Mesendoderm (in vitro differentiated cells): ENCODE measurements at regions not wholly inside any gene's neighbourhood (a gene's known extent, or its start where the extent isn't known, plus 50 kb on each side); places are given as distances from the start of the nearest gene placed in this dataset.

Experiments
- DNase-seq: peaks from one replicate; pipeline ENCODE4 v3.0.0; 2013
- H2AK5ac ChIP-seq: 2 replicates; pipeline ENCODE4 v1.6.1; 2013; ENCODE audit warnings: low read length, inconsistent platforms
- H2BK120ac ChIP-seq: 2 replicates; pipeline ENCODE4 v1.6.1; 2013; ENCODE audit warnings: low read depth, mild to moderate bottlenecking, low read length, moderate library complexity, mixed read lengths
- H2BK15ac ChIP-seq: replicated peaks from 2 replicates; pipeline ENCODE4 v1.6.1; 2013; ENCODE audit warnings: low read depth, mild to moderate bottlenecking, moderate library complexity
- H2BK5ac ChIP-seq: 2 replicates; pipeline ENCODE4 v1.6.1; 2013; ENCODE audit warnings: low read length, inconsistent platforms
- H3K18ac ChIP-seq: 2 replicates; pipeline ENCODE4 v1.6.1; 2013; ENCODE audit warnings: mild to moderate bottlenecking, low read length, mixed read lengths
- H3K23ac ChIP-seq: one replicate; pipeline ENCODE4 v1.6.1; 2013; ENCODE audit warnings: low read length
- H3K27ac ChIP-seq: 2 replicates; pipeline ENCODE4 v1.5.1; 2013; ENCODE audit warnings: low read depth, mild to moderate bottlenecking, inconsistent platforms, low read length, moderate library complexity
- H3K27me3 ChIP-seq: 2 replicates; pipeline ENCODE4 v1.6.1; 2013; ENCODE audit warnings: low read length, control low read depth, mild to moderate bottlenecking, inconsistent platforms; ENCODE audit not compliant: insufficient read depth, poor library complexity
- H3K36me3 ChIP-seq: 2 replicates; pipeline ENCODE4 v1.6.1; 2013; ENCODE audit warnings: low read length, inconsistent platforms; ENCODE audit not compliant: control insufficient read depth, insufficient read depth
- H3K4ac ChIP-seq: one replicate; pipeline ENCODE4 v1.6.1; 2013; ENCODE audit warnings: low read depth, mild to moderate bottlenecking, low read length, moderate library complexity
- H3K4me1 ChIP-seq: 2 replicates; pipeline ENCODE4 v1.6.1; 2013; ENCODE audit warnings: low read depth, low read length, inconsistent platforms; ENCODE audit not compliant: control insufficient read depth
- H3K4me2 ChIP-seq: 2 replicates; pipeline ENCODE4 v1.6.1; 2013; ENCODE audit warnings: low read length
- H3K4me3 ChIP-seq: 2 replicates; pipeline ENCODE4 v1.5.1; 2013; ENCODE audit warnings: mild to moderate bottlenecking, low read length
- H3K56ac ChIP-seq: one replicate; pipeline ENCODE4 v1.6.1; 2013; ENCODE audit warnings: low read length
- H3K79me1 ChIP-seq: 2 replicates; pipeline ENCODE4 v1.6.1; 2013; ENCODE audit warnings: low read length, inconsistent platforms
- H3K79me2 ChIP-seq: 2 replicates; pipeline ENCODE4 v1.6.1; 2013; ENCODE audit warnings: mild to moderate bottlenecking, low read length; ENCODE audit not compliant: control insufficient read depth, insufficient read depth
- H3K9ac ChIP-seq: 2 replicates; pipeline ENCODE4 v1.6.1; 2013; ENCODE audit warnings: low read length, inconsistent platforms
- H4K5ac ChIP-seq: one replicate; pipeline ENCODE4 v1.6.1; 2013; ENCODE audit warnings: low read length
- H4K8ac ChIP-seq: one replicate; pipeline ENCODE4 v1.6.1; 2013; ENCODE audit warnings: low read depth, mild to moderate bottlenecking, control low read depth, low read length, moderate library complexity
- WGBS: extraction: QIAGEN DNeasy Blood & Tissue Kit; methylation state at CpG from one replicate; pipeline ENCODE4 v1.1.7; 2013; ENCODE audit warnings: low lambda C conversion rate, missing lambda C conversion rate; ENCODE audit not compliant: insufficient coverage; ENCODE audit errors: extremely low coverage; 5-methylcytosine and 5-hydroxymethylcytosine counted together

- Histone ChIP-seq H3K4me2 (no peak overlapping the region), H3K9ac (no peak overlapping the region), H3K27ac (no peak overlapping the region), H3K4me1 (peaks cover 3% of the 10 kb centered on the region), H3K4me3 (no peak overlapping the region), H2BK5ac (no peak overlapping the region), H3K27me3 (no peaks in the 10 kb centered on the region), H3K56ac (no peak overlapping the region), H3K79me2 (no peaks in the 10 kb centered on the region), H3K23ac (no peak overlapping the region), H3K18ac (no peak overlapping the region), H4K8ac (no peak overlapping the region), H2BK15ac (no peak overlapping the region), H3K4ac (no peak overlapping the region), H2AK5ac (no peak overlapping the region), H3K36me3 (no peaks in the 10 kb centered on the region), H3K79me1 (no peaks in the 10 kb centered on the region), H2BK120ac (no peak overlapping the region), H4K5ac (no peak overlapping the region)
- no CpG with 5 or more reads among the region's 3 CpGs for WGBS
- no peak for DNase-seq
Observed at GRCh38 chr6:44599672-44600071, 212.2 kb downstream of the CDC5L start.

GRCh38 chr6:44603044-44603686 lies 215.7 kb downstream of the CDC5L start:
- Histone ChIP-seq H3K79me2 (no peaks in the 10 kb centered on the region), H2BK5ac (no peak overlapping the region), H3K9ac (no peak overlapping the region), H3K4ac (no peak overlapping the region), H3K18ac (no peak overlapping the region), H3K4me2 (no peak overlapping the region), H2BK15ac (no peak overlapping the region), H4K8ac (no peak overlapping the region), H3K56ac (no peak overlapping the region), H2BK120ac (no peak overlapping the region), H3K4me3 (no peak overlapping the region), H3K27me3 (no peaks in the 10 kb centered on the region), H4K5ac (no peak overlapping the region), H2AK5ac (no peak overlapping the region), H3K23ac (no peak overlapping the region), H3K4me1 (no peaks in the 10 kb centered on the region), H3K79me1 (no peaks in the 10 kb centered on the region), H3K27ac (no peak overlapping the region), H3K36me3 (no peaks in the 10 kb centered on the region)
- DNase-seq = no peak
- WGBS = no CpG with 5 or more reads among the region's 9 CpGs

GRCh38 chr6:44606504-44606903 lies 219.0 kb downstream of the CDC5L start:
- Histone ChIP-seq H3K79me1 (no peaks in the 10 kb centered on the region), H4K8ac (no peak overlapping the region), H3K27ac (no peak overlapping the region), H3K18ac (no peak overlapping the region), H4K5ac (no peak overlapping the region), H3K27me3 (no peaks in the 10 kb centered on the region), H3K56ac (no peak overlapping the region), H2BK5ac (no peak overlapping the region), H3K4me2 (no peak overlapping the region), H2AK5ac (no peak overlapping the region), H3K36me3 (no peaks in the 10 kb centered on the region), H3K4ac (no peak overlapping the region), H3K9ac (no peak overlapping the region), H3K4me1 (no peaks in the 10 kb centered on the region), H3K4me3 (no peak overlapping the region), H3K79me2 (no peaks in the 10 kb centered on the region), H2BK120ac (no peak overlapping the region), H3K23ac (no peak overlapping the region), H2BK15ac (no peak overlapping the region)
- no CpG with 5 or more reads among the region's 8 CpGs for WGBS
- DNase-seq = no peak

GRCh38 chr6:44606976-44607375 lies 219.5 kb downstream of the CDC5L start:
- no peak overlapping the region for H2BK5ac ChIP-seq
- H3K18ac ChIP-seq = no peak overlapping the region
- no peak overlapping the region for H3K56ac ChIP-seq
- H2AK5ac ChIP-seq = no peak overlapping the region
- no peak overlapping the region for H3K9ac ChIP-seq
- H4K8ac ChIP-seq = no peak overlapping the region
- H3K4me3 ChIP-seq = no peak overlapping the region
- H3K27ac ChIP-seq = no peak overlapping the region
- H4K5ac ChIP-seq = no peak overlapping the region
- no peaks in the 10 kb centered on the region for H3K36me3 ChIP-seq
- H3K23ac ChIP-seq = no peak overlapping the region
- no peak overlapping the region for H3K4me2 ChIP-seq
- no peak overlapping the region for H2BK120ac ChIP-seq
- WGBS = no CpG with 5 or more reads among the region's 6 CpGs
- H2BK15ac ChIP-seq = no peak overlapping the region
- H3K27me3 ChIP-seq = no peaks in the 10 kb centered on the region
- H3K79me1 ChIP-seq = no peaks in the 10 kb centered on the region
- no peaks in the 10 kb centered on the region for H3K79me2 ChIP-seq
- no peak overlapping the region for H3K4ac ChIP-seq
- H3K4me1 ChIP-seq = no peaks in the 10 kb centered on the region
- DNase-seq = no peak

GRCh38 chr6:44608175-44608574 lies 220.7 kb downstream of the CDC5L start:
- H3K9ac ChIP-seq = no peak overlapping the region
- no CpG with 5 or more reads among the region's 4 CpGs for WGBS

GRCh38 chr6:44609051-44609612 lies 221.6 kb downstream of the CDC5L start:
- no peak for DNase-seq
- no CpG with 5 or more reads among the region's 1 CpG for WGBS
- H3K4me3 ChIP-seq = no peak overlapping the region

More at GRCh38 chr6:44608175-44608574, 220.7 kb downstream of the CDC5L start:
- H3K18ac ChIP-seq = no peak overlapping the region
- H2BK15ac ChIP-seq = no peak overlapping the region
- H3K56ac ChIP-seq = no peak overlapping the region
- H3K4me3 ChIP-seq = no peak overlapping the region
- no peak overlapping the region for H2BK5ac ChIP-seq
- H4K5ac ChIP-seq = no peak overlapping the region
- no peak overlapping the region for H3K4me2 ChIP-seq
- no peak overlapping the region for H3K23ac ChIP-seq
- no peaks in the 10 kb centered on the region for H3K79me1 ChIP-seq
- no peak for DNase-seq
- H3K27me3 ChIP-seq = no peaks in the 10 kb centered on the region
- H4K8ac ChIP-seq = no peak overlapping the region
- H2BK120ac ChIP-seq = no peak overlapping the region
- H3K27ac ChIP-seq = no peak overlapping the region
- H3K4ac ChIP-seq = no peak overlapping the region
- no peaks in the 10 kb centered on the region for H3K79me2 ChIP-seq
- H3K4me1 ChIP-seq = no peaks in the 10 kb centered on the region
- H2AK5ac ChIP-seq = no peak overlapping the region
- H3K36me3 ChIP-seq = no peaks in the 10 kb centered on the region

More at GRCh38 chr6:44609051-44609612, 221.6 kb downstream of the CDC5L start:
- Histone ChIP-seq H2BK15ac (no peak overlapping the region), H4K8ac (no peak overlapping the region), H3K79me2 (no peaks in the 10 kb centered on the region), H2BK120ac (no peak overlapping the region), H3K27ac (no peak overlapping the region), H3K4me2 (no peak overlapping the region), H3K79me1 (no peaks in the 10 kb centered on the region), H2AK5ac (no peak overlapping the region), H3K9ac (no peak overlapping the region), H3K23ac (no peak overlapping the region), H3K4me1 (no peaks in the 10 kb centered on the region), H3K27me3 (no peaks in the 10 kb centered on the region), H3K18ac (no peak overlapping the region), H2BK5ac (no peak overlapping the region), H4K5ac (no peak overlapping the region), H3K36me3 (no peaks in the 10 kb centered on the region), H3K4ac (no peak overlapping the region), H3K56ac (no peak overlapping the region)
